GM13976 (cell line): ENCODE measurements at regions not wholly inside any gene's neighbourhood (a gene's known extent, or its start where the extent isn't known, plus 50 kb on each side); places are given as distances from the start of the nearest gene placed in this dataset.

Source experiments
- DNase-seq: peaks from one replicate; pipeline ENCODE4 v3.0.0; 2012; ENCODE audit warnings: low spot score
- in situ Hi-C: fragments of 300-500 bp; cut with MboI; formaldehyde crosslinking; loops from one replicate; pipeline ENCODE4 v1.12.0; 2022; ENCODE audit warnings: low sequenced_read_pairs, mixed read lengths, inconsistent platforms; ENCODE audit not compliant: unreplicated experiment
- TF ChIP-seq, protein P1 (sequence below): IDR thresholded peaks from 2 replicates; pipeline ENCODE4 v1.5.1; 2012; ENCODE audit warnings: borderline replicate concordance, mild to moderate bottlenecking; ENCODE audit not compliant: insufficient read depth; ENCODE audit errors: extremely low read depth, missing control alignments, control extremely low read depth

- DNase-seq = no peak
- in situ Hi-C loops = no loop called here
- TF ChIP-seq, protein P1, sequence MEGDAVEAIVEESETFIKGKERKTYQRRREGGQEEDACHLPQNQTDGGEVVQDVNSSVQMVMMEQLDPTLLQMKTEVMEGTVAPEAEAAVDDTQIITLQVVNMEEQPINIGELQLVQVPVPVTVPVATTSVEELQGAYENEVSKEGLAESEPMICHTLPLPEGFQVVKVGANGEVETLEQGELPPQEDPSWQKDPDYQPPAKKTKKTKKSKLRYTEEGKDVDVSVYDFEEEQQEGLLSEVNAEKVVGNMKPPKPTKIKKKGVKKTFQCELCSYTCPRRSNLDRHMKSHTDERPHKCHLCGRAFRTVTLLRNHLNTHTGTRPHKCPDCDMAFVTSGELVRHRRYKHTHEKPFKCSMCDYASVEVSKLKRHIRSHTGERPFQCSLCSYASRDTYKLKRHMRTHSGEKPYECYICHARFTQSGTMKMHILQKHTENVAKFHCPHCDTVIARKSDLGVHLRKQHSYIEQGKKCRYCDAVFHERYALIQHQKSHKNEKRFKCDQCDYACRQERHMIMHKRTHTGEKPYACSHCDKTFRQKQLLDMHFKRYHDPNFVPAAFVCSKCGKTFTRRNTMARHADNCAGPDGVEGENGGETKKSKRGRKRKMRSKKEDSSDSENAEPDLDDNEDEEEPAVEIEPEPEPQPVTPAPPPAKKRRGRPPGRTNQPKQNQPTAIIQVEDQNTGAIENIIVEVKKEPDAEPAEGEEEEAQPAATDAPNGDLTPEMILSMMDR = no peak
These were observed 181.5 kb upstream of the ACVR2A start for GRCh38 chr2:147663153-147663961.

DNA sequence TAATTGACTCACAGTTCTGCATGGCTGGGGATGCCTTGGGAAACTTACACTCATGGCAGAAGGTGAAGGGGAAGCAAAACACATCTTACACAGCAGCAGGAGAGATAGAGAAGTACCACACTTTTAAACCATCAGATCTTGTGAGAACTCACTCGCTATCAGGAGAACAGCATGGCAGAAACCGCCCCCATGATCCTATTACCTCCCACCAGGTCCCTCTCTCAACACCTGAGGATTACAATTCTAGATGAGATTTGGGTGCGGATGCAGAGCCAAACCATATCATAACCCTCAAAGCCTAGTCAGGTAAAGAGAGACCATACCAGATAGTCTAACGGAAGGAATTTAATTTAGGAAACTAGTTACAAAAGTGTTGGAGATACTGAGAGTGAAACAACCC lies 182.6 kb upstream of the ACVR2A start:
- in situ Hi-C loops = no loop called here
- TF ChIP-seq, protein P1 = no peak
- no peak for DNase-seq

- in situ Hi-C loops = no loop called here
- DNase-seq = no peak
These were observed 184.1 kb upstream of the ACVR2A start for GRCh38 chr2:147660680-147661079.

GRCh38 chr2:147659051-147659450 lies 185.8 kb upstream of the ACVR2A start:
- in situ Hi-C loops = no loop called here
- DNase-seq = no peak
- TF ChIP-seq, protein P1 = no peak

More at GRCh38 chr2:147660680-147661079, 184.1 kb upstream of the ACVR2A start:
- TF ChIP-seq, protein P1 = no peak

DNA sequence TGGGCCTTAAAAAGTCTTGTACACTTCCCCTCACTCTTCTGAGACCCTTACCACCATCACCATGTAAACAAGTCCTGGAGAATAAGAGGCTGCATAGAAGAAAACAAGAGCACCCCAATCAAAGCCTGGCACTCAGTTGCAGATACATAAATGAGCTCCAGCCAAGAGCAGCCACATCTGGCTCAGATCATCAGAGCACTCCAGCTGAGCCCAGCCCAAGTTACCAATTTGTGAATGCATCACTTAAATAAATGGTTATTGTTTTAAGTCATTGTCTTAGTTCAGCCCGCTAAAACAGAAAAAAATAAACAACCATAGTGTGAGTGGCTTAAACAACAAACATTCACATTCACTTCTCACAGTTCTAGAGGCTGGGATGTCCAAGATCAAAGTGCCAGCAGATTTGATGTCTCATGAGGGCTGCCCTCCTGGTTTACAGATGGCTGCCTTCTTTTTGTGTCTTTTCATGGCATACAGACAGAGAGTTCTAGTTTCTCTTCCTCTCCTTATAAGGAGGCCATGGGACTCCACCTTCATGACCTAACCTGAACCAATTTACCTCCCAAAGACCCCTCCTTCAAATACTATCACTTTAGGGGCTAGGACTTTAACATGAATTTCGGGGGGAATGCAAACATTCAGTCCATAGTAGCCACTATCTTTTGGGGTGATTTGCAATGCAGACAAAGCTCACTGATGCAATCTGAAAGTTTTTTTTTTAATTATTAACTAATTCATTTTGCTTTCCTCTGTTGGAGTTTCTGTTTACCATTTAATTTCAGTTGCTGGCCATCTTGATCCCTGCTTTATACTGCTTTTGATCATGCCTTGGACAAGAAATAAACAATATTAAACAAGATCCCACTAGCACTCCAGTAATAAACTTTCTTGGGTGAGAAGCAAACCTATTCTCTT lies 187.5 kb upstream of the ACVR2A start:
- TF ChIP-seq, protein P1 = no peak
- in situ Hi-C loops = no loop called here
- DNase-seq = no peak

- TF ChIP-seq, protein P1 = no peak
- no peak for DNase-seq
- in situ Hi-C loops = no loop called here
These were observed 194.8 kb upstream of the ACVR2A start for GRCh38 chr2:147649998-147650397.
